HG03442 (cell line): ENCODE measurements at regions not wholly inside any gene's neighbourhood (a gene's known extent, or its start where the extent isn't known, plus 50 kb on each side); places are given as distances from the start of the nearest gene placed in this dataset.

ENCODE experiments used
- ATAC-seq: cut with Tn5 transposase; IDR thresholded peaks from one replicate; pipeline ENCODE4 v1.9.1; 2021; ENCODE audit warnings: mild to moderate bottlenecking, moderate library complexity; ENCODE audit not compliant: unreplicated experiment

DNA sequence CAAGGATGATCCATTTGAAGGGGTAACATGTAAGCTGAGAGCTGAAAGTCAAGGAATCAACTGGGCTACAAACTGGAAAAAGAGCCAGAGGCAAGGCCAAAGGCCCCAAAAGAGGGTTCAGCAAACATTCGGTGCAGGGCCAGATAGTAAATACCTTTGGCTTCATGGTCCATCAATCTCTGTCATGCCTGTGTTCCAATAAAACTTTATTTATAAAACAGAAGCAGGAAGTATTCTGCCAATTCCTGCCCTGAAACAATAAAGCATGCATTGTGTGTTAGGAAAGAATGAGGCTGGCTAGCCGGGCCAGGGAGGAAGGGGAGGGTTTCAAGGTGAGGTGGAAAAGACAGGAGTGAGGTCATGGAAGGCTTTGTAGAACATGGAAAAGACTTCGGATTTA is 107.1 kb downstream of the LBH start:
- no peak for ATAC-seq

DNA sequence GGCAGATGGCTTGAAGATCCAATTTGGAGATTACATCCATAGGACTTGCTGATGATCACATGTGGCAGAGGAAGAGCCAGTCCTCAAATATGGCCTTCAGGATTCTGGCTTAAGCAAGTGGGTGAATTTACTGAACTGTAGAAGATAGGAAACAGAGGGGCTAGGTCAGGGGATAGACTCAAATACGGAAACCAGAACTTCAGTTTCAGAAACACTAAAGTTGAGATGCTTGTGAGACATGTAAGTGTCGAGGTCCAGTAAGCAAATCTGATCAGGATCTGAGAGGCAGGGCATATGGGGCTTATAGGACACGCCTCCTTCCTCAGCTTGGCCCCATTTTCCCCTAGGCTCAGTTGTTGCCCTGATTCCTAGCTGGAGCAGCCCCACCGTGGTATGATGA is 107.7 kb downstream of the LBH start:
- no peak for ATAC-seq

DNA sequence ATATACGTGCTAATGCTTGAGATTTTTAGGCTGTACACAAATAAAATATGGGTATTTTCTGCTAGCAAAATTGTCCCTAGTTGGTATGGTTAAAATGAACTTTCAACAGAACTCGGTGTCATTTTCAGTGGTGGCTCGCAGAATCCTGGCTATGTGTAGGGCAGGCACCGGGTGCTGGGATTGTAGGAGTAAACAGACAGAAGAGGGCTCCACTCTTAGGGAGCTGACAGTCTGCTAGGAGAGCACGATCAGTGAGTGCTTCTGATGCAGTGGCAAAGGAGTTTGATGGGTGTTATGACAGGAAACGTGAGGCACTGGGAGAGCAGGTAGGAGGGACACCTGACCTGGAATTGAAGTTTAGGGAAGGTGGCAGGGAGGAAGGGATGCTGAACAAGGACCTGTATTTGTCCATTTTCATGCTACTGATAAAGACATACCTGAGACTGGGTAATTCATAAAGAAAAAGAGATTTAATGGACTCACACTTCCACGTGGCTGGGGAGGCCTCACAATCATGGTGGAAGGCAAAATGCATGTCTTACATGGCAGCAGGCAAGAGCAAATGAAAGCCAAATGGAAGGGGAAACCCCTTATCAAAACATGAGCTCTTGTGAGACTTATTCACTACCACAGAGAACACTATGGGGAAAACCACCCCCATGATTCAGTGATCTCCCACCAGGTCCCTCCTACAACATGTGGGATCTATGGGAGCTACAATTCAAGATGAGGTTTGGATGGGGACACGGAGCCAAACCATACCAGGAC is 105.4 kb upstream of the LCLAT1 start:
- ATAC-seq: no peak

DNA sequence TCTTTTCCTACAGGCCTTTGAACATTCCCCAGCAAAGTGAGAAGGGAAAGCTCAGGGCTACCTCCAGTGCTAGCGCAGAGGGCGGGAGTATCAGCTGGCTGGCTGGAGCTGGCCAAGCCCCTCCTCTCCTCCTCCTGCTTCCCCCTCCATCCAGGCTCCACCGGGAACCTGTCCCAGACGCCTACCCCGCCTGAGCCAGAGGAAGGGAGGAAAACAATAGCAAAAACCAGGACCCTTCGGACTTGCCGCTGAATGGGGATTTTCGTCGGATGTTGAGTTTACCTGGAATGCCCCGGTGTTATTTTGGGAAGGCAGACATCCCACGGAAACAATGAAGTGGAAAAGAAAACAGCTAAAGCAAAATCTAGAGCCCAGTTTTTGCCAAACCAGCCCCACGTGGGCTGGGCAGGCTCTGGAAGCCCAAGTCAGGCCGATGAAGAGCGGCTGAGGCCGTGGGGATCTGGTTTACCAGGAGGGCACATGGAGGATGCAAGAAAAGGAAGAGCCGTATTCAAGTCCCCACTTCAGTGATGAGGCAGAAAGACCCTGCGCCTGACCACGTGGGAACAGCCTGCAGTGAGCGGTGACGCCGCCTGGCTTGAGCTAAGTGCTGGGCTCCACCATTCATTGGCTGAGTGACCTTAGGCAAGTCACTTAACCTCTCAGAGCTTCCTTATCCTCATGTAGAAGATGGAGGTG is 100.4 kb upstream of the LCLAT1 start:
- no peak for ATAC-seq

DNA sequence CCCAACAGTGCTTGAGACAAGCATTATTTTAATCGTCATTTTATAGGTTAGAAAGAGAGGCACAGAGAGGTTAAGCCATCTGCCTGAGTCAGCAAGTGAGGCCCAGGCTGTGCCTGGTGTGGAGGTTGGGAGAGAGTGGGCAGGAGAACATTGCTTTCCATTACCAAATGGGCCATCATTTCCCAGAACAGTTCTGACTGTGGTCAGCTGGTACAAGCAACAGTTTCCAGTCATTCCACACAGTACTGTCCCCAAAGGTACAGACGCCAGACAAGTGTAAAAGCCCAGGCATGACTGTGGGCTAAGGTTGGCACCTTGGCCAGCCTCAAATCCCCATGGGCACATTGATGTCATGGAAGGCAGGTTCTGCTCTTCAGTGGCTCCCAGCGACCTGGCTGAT is 98.2 kb upstream of the LCLAT1 start:
- ATAC-seq: no peak

DNA sequence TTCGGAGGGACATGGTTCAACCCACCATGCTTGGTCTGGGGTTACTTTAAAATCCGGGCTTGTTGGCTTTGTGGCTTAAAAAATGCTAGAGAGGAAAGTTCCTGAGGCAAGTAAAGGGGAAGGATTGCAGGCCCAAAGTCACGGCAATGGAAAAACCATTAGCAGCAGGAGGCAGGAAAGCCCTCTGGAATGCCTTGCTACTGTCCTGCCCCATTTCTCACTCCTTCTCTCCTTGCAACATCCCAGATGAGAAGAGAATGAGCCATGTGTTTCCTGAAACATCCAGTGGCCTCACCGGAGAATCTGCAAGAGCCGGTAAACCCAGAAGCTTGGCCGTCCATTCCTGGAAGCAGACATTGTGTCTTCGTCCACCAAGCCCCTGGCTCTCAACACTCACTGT is 97.4 kb upstream of the LCLAT1 start:
- ATAC-seq: no peak

DNA sequence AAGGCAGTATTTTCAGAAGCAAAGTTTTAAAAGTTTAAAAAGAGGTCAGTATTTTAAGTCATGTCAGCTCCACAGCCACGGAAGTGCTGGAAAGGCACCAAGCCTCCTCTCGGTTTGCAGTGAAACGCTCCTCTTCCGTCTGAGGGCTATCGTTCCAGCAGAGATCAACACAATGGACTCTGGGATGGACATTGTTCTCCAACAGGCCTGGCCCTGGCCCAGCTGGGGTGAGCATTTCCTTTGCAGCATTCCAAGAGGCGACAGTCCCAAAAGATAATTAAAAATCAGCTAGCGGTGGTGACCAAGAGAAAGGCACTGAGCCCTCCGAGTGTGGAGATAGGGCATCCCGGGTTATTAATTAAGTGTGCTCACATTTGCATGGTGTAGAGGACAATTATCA is 95.9 kb upstream of the LCLAT1 start:
- ATAC-seq: no peak

DNA sequence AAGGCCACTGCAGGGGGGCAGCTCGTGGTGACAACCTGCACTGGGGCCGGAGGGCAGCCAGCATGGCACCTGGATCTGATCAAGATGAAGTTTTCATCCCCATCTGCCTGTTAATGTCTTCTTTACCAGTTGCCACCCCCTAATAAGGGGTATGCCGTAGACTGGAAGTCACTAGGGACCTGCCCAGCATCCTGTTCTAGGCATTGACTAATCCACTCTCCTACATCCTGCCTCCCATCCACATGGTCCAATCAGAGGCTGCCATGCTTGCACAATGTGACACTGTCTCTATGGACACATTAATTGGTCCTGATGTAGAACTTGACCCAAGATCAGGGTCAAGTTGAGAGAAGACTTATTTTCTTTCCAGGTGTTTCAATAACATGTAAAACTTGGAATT is 95.1 kb upstream of the LCLAT1 start:
- no peak for ATAC-seq

DNA sequence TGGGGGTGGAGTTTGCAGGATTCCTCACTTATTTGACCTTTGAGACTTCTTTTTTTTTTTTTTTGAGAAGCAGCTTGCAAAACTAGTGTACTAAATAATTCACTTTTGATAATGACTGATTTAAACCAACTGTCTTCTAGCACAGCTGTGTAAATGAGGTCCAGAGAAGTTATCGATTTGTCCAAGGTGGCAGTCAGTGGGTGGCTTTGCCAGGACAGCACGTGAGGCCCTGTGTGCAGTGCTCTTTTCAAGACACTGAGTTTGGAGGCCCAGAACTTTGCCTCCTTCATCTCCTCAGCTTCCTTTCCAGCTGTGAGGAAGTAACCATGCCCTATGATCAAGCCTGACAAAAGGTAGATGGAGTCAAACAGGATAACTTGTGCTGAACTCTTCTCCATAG is 92.9 kb upstream of the LCLAT1 start:
- ATAC-seq: no peak

DNA sequence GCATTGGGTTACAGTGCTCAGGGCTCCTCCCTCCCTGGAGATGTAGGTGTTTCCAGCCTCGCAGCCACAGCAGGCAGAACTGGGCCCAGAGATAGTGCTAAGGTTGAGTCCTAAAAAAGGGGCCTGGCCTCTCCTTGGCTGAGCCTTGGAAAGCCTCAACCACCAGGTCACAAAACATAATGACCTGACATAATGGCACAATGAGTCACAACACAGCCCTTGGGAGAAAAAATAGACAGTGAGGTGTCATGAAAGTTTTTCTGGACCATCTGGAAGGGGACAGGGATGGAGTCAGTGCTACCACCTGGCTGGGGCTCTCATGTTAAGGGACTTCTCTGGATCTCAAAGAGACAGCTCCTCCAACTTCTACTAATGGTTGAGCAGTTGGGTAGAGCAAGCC is 92.4 kb upstream of the LCLAT1 start:
- no peak for ATAC-seq

DNA sequence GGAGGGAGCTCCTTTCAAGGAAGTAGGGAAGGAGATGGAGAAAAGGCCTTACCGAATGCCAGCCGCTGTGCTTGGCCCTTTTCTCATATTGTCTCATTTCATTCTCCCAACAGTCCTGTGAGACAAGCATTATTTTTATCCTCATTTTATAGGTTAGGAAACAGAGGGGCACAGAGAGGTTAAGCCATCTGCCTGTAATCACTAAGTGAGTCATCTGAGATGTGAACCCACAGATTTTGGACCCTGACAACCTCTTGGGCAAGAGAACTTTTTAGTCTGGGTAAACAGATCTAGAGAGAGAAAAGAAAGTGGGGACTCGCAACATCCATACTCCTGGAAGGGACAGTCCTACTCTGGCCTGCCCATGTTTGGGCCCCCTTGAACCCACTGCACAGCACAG is 91.7 kb upstream of the LCLAT1 start:
- ATAC-seq: no peak

DNA sequence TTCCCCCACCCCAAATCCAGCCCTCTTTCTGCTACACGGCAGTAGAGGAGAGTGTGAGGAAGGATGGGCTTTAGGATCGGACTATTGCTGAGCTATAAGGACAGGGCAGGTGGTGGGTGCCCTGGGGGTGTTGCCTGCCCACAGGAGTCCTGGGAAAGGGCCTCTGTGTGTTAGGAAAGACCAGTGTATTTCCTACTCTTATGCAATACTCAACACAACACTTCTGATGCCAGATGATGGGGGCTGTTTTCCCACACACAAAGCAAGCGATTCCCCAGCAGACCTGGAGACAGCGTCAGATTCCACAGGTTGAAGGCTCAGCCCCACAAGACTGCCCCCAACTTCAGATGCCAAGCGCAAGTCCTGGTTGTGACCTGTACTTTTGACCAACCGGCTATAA is 91.0 kb upstream of the LCLAT1 start:
- ATAC-seq: no peak

DNA sequence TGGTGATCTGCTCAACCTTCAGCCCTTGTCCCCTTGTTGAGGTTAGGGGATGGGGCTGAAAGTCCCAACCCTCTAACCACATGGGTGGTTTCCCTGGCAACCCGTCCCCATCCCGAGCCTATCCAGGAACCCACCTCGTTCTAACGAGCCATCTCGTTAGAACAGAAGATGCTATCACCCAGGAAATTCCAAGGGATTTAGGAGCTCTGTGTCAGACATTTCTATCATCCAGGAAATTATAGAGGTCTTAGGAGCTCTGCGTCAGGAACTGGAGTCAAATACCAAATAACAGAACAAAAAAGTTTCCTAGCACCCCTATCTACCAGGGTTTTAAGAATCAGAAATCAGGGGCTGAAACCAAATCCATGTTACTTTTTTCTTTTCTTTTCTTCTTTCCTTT is 90.3 kb upstream of the LCLAT1 start:
- ATAC-seq: no peak

DNA sequence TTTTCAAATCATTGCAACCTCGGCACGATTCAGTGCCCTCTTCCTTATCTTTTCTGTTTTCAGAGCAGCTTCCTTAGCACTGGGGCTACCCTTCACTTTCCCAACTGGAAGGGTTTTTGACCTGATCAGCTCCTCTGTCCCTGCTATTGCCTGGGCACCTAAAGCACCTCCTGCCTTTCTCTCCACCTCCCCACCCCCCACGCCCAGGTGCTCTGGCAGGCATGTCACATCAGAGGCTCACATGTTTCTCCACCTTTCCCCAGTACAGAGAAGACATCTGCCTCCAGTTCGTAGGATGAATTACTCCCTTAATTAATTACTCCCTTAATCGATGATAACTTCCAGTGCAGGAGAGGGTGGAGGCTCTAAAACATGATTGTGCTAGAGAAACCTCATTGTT is 88.7 kb upstream of the LCLAT1 start:
- no peak for ATAC-seq

DNA sequence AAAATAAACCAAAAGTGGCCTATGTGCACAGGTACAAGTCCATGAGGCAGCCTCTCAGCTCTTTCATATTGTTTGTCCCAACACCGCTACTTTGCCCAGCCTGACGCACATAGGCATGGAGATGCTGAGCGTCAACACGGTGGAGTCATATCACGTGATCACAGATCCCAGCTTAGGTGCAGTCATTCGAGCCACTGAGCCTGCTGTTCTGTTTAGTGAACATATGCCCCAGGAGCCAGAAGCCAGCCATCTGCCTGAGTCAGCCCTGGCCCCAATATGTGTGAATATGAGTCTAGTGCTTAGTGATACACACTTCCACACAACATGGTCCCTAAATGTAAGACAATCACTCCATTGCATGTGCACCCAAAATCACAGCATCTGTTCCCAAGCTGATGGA is 88.2 kb upstream of the LCLAT1 start:
- ATAC-seq: no peak

DNA sequence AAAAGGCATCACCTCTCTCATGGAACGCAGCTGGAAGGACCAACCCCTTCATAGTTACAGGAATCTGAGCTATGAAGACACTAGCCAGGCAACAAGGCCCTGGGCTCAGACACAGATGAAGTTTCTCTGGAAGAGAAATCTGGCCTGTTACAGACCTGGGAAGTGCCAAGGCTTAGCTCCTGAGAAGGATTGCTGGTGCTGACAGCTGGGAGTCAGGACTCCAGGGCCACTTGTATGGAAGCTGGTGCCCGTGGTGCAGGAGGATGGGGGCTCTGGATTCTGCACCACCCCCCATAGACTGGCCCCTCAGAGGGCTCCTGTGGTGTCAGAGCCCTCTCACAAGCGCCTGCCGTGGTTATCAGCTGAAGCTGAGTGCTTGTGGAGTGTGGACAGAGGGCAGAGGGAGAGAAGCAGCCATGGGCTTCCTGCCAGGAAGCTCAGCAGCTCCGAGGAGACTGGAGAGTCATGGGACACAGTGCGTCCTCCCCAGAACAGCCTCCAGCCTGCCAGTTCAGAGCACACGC is 87.3 kb upstream of the LCLAT1 start:
- ATAC-seq: no peak

DNA sequence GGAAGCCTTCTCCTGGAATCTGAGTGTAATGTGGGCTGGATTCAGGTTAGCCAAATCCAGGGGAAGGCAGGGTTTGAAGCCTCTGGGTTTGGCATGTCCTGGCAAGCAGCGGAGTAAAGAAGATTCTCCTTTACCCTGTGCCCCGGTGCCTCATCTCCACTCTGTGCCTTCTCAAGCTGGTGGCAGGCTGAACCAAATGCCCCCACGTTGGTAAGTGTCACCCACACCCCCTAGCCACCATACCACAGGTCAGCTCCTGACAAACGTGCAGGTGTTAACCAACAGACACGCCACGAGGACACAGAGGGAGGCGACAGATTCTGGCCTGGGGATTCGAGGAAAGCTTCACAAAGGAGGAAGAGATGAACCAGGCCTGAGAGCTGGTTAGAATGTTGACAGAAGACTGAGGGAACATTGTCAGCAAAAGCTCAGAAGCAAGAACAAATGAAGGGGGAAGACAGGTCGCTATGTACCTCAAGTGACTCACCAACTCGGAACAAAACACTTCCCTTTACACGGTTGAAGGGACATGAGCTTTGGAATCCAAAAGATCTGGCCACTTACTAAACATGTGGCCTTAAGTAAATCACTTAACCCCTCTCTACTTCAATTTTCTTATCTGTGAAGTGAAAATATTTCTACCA is 85.2 kb upstream of the LCLAT1 start:
- ATAC-seq: no peak

DNA sequence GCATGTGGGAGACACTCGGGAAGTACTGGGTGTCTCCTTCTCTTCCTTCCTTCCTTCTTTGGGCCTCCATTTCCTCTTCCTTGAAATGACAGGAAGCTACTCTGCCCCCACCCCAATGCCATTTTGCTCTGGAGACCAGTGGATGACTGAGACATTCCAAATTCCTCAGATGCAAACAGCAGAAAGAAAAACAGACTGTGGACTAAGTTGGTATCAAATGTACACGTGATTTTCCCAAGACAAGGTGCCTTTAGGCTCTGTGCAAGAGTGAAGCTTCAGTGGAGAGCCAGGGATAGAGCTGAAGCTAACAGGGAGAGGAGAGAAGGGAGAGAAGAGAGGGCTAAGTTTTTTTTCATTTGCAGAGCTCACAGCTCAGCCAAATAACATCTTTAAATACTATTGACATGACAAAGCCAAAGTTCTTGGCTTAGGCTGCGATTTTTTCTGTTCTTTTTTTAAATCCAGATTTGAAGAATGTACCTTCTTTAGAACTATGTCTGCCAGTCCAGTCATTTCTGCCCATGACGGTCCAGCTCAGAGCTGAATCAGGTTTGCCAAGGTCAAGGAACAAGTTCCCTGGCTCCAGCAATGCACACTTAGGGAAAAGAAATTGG is 84.5 kb upstream of the LCLAT1 start:
- ATAC-seq: no peak

DNA sequence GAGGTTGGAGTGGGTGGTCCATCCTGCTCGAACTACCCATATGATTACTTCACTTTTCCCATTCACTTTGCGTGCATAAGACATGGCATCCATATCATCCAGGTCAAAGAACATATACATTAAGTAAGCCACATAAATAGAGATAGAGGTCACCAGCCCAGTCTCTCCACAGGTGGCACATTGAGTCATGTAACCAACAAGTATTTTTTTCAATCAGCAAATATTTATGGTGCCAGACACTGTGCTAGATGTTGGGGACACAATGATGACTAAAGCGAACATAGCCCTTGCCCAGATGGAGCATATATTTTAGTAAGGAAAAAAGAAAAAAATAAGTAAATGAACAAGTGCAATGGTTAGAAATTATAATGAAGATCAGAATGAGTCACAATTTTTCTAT is 83.6 kb upstream of the LCLAT1 start:
- no peak for ATAC-seq

DNA sequence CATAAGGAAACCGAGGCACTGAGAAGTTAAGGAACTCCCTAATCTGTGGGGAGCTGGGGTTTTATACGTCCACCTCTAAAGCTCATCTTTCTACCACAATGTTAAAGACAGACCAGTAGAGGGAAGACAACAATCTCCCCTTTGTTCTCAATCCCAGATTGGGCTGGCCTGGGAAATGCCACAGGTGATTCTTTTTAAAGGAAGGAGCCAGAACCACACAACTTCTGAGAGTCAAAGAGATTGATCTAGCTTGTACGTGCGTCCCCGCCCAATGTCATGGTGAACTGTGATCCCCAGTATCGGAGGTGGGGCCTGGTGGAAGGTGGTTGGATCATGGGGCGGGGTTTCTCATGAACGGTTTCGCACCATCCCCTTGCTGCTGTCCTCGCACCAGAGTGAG is 81.8 kb upstream of the LCLAT1 start:
- no peak for ATAC-seq

DNA sequence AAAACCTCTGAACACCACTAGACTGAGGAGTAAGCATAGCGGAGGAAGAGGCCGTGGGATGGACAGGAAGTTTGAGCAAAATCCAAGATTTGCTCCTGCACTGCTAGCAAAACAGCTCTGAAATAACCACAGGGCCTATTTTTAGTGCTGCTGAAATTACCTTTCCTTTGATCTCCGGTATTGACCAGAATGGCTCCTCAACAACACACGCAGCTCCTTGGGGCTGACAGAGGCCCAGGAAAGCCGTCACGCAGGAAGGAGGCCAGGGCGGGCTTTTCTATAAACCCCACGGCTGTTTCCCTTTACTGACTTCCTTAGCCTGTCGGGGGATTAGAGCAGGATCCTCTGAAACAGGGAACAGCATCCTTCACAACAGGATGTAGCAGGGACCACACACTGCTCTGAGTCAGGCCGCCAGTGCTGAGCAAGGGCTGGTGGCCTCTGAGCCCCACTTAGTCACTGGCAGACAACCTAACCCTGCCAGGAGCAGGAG is 80.8 kb upstream of the LCLAT1 start:
- no peak for ATAC-seq
